B cell (primary cell): ENCODE measurements at regions not wholly inside any gene's neighbourhood (a gene's known extent, or its start where the extent isn't known, plus 50 kb on each side); places are given as distances from the start of the nearest gene placed in this dataset.

Experiments used
- ATAC-seq: fragments of 200-7000 bp; cut with Tn5 transposase; one replicate; pipeline ENCODE4 v1.10.0; 2021; ENCODE audit warnings: low read depth, mild to moderate bottlenecking, moderate number of reproducible peaks, moderate library complexity
- CTCF ChIA-PET: fragments of 350-600 bp; sonication (Branson Sonifier 250); formaldehyde crosslinking; loops from one replicate; lab custom pipeline; 2021; ENCODE audit warnings: antibody characterized with exemption, inconsistent platforms; lab: Charles Lee
- POLR2A ChIA-PET: fragments of 350-600 bp; sonication (Branson Sonifier 250); formaldehyde crosslinking; loops from one replicate; lab custom pipeline; 2021; ENCODE audit warnings: antibody characterized with exemption; lab: Charles Lee
- DNase-seq: peaks from one replicate; pipeline ENCODE4 v3.0.0; 2013
- H2AFZ ChIP-seq: 2 replicates; pipeline ENCODE4 v1.6.1; 2012; ENCODE audit warnings: mild to moderate bottlenecking, low read depth, low read length; ENCODE audit not compliant: insufficient read depth, poor library complexity, severe bottlenecking
- H3K27ac ChIP-seq, 2 donors: 1 replicate in 1 of 2; 2 replicates in 1 of 2; pipeline ENCODE4 v1.5.1; 2012 to 2013; ENCODE audit warnings: low read length in 2 of 2, mild to moderate bottlenecking in 2 of 2, moderate library complexity in 1 of 2
- H3K27me3 ChIP-seq, 4 experiments: fragments of 200-600 bp in 1 of 4; sonication (generic) in 1 of 4; replicated peaks in 1 of 4; 1 replicate in 2 of 4; 2 replicates in 2 of 4; pipeline versions ENCODE4 v1.6.1 to v1.7.0; 2013 to 2016; ENCODE audit warnings: low read length in 3 of 4, mild to moderate bottlenecking in 2 of 4, mixed read lengths in 1 of 4, moderate library complexity in 1 of 4; ENCODE audit not compliant: insufficient read depth in 4 of 4, control insufficient read depth in 3 of 4; ENCODE audit errors: control extremely low read depth in 1 of 4
- H3K36me3 ChIP-seq, 2 experiments: replicated peaks in 1 of 2; 1 replicate in 1 of 2; 2 replicates in 1 of 2; pipeline versions ENCODE4 v1.6.1 to v1.7.1; 2013; ENCODE audit warnings: low read length in 1 of 2; ENCODE audit not compliant: insufficient read depth in 2 of 2, control insufficient read depth in 1 of 2; ENCODE audit errors: control extremely low read depth in 1 of 2, extremely low read depth in 1 of 2
- H3K4me1 ChIP-seq, 2 donors: fragments of 200-600 bp in 1 of 2; sonication (generic) in 1 of 2; 1 replicate in 1 of 2; 2 replicates in 1 of 2; pipeline versions ENCODE4 v1.5.1 to v1.6.1; 2013 to 2017; ENCODE audit warnings: low read length in 2 of 2; ENCODE audit not compliant: control insufficient read depth in 2 of 2, insufficient read depth in 2 of 2
- H3K4me2 ChIP-seq: replicated peaks from 2 replicates; pipeline ENCODE3; 2012; ENCODE audit warnings: mild to moderate bottlenecking, low read depth, low read length; ENCODE audit not compliant: poor library complexity, severe bottlenecking
- H3K4me3 ChIP-seq, 5 experiments: fragments of 200-600 bp in 1 of 5; sonication (generic) in 1 of 5; 1 replicate in 3 of 5; 2 replicates in 2 of 5; pipeline versions ENCODE4 v1.5.1 to v1.7.0; 2011 to 2016; ENCODE audit warnings: low read length in 4 of 5, mild to moderate bottlenecking in 4 of 5, low read depth in 2 of 5, control low read depth in 1 of 5, moderate library complexity in 1 of 5; ENCODE audit not compliant: insufficient read depth in 1 of 5; ENCODE audit errors: control extremely low read depth in 1 of 5, extremely low read depth in 1 of 5
- H3K79me2 ChIP-seq: fragments of 200-600 bp; sonication (generic); one replicate; pipeline ENCODE4 v1.6.0; 2016; ENCODE audit warnings: low read length; ENCODE audit not compliant: control insufficient read depth, insufficient read depth
- H3K9ac ChIP-seq: fragments of 200-600 bp; sonication (generic); 2 replicates; pipeline ENCODE4 v1.6.1; 2017; ENCODE audit warnings: mild to moderate bottlenecking, low read length, moderate library complexity
- H3K9me3 ChIP-seq, 3 donors: one replicate each; pipeline versions ENCODE4 v1.6.1 to v1.7.1; 2013; ENCODE audit warnings: low read length in 2 of 3; ENCODE audit not compliant: control insufficient read depth in 2 of 3, insufficient read depth in 1 of 3; ENCODE audit errors: control extremely low read depth in 1 of 3
- H4K20me1 ChIP-seq: 2 replicates; pipeline ENCODE4 v1.6.0; 2012; ENCODE audit warnings: mild to moderate bottlenecking, low read length; ENCODE audit not compliant: insufficient read depth, control insufficient read depth, poor library complexity, severe bottlenecking
- H3K27ac Mint-ChIP-seq: one replicate; pipeline ENCODE4 v1.8.0; 2021; ENCODE audit warnings: mixed read lengths
- H3K27me3 Mint-ChIP-seq: one replicate; pipeline ENCODE4 v1.8.0; 2021; ENCODE audit warnings: mixed read lengths
- H3K4me1 Mint-ChIP-seq: one replicate; pipeline ENCODE4 v1.8.0; 2021; ENCODE audit warnings: mixed read lengths
- H3K4me3 Mint-ChIP-seq: one replicate; pipeline ENCODE4 v1.8.0; 2021; ENCODE audit warnings: mixed read lengths
- H3K9me3 Mint-ChIP-seq: one replicate; pipeline ENCODE4 v1.8.0; 2022; ENCODE audit warnings: mixed read lengths; ENCODE audit not compliant: insufficient read depth
- CTCF ChIP-seq: fragments of 200-600 bp; IDR thresholded peaks from one replicate; pipeline ENCODE4 v1.8.0; 2022; ENCODE audit warnings: antibody characterized with exemption, mild to moderate bottlenecking
- EZH2 ChIP-seq: IDR thresholded peaks from 2 replicates; pipeline ENCODE4 v1.6.1; 2012; ENCODE audit warnings: borderline replicate concordance, low read depth, mild to moderate bottlenecking, moderate library complexity, low read length; ENCODE audit not compliant: insufficient read depth, poor library complexity, severe bottlenecking
- WGBS: methylation state at CpG from one replicate; pipeline ENCODE4 v1.1.5; 2013; ENCODE audit warnings: missing lambda C conversion rate; ENCODE audit not compliant: insufficient coverage; 5-methylcytosine and 5-hydroxymethylcytosine counted together
- intact Hi-C: fragments of 100-400 bp; cut with micrococcal nuclease; formaldehyde crosslinking; loops from one replicate; pipeline ENCODE4 v1.10.0; 2022

GRCh38 chr2:51722311-51722710, 690.4 kb upstream of the NRXN1 start:
- Histone ChIP-seq H3K9me3 (no peaks in the 10 kb centered on the region), H3K79me2 (no peaks in the 10 kb centered on the region), H4K20me1 (no peaks in the 10 kb centered on the region), H3K9ac (no peak overlapping the region), H3K27me3 (no peaks in the 10 kb centered on the region), H3K4me1 (no peaks in the 10 kb centered on the region), H3K4me3 (no peak overlapping the region), H3K27ac (no peak overlapping the region), H3K36me3 (no peaks in the 10 kb centered on the region), H3K4me2 (no peak overlapping the region), H2AFZ (no peak overlapping the region)
- Mint-ChIP-seq H3K27ac (no peak overlapping the region), H3K4me3 (no peak overlapping the region), H3K4me1 (no peaks in the 10 kb centered on the region), H3K9me3 (no peaks in the 10 kb centered on the region), H3K27me3 (no peaks in the 10 kb centered on the region)
- ChIA-PET CTCF (no interaction called here), POLR2A (no interaction called here)
- DNase-seq = no peak
- no CpG with 5 or more reads among the region's 1 CpG for WGBS
- TF ChIP-seq EZH2 (no peak), CTCF (no peak)
- intact Hi-C loops = no loop called here
- ATAC-seq = no peak

DNA sequence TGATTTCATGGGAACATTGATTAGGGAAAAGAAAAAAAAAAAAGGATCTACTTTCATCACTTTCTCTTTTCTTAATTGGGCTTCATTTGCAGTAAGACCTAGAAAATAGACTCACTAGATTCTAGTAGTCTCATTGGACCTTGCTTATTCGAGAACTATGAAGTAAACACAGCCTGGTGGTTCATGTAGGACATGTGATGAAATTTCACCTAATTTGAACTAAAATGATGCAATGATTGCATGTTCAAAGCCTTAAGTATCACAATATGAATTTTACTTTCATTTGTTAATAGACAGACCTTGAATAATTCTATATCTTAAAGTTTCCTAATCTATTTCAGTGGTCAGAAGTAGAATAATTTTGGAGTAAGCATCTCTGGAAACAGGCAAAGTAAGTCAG, 688.9 kb upstream of the NRXN1 start:
- H3K4me2 ChIP-seq = no peak overlapping the region
- Mint-ChIP-seq H3K4me1 (no peaks in the 10 kb centered on the region), H3K4me3 (no peak overlapping the region), H3K27ac (no peak overlapping the region), H3K9me3 (no peaks in the 10 kb centered on the region), H3K27me3 (no peaks in the 10 kb centered on the region)
- no peak overlapping the region for H3K27ac ChIP-seq
- no peak for ATAC-seq
- H3K4me1 ChIP-seq = no peaks in the 10 kb centered on the region
- H3K9me3 ChIP-seq = no peaks in the 10 kb centered on the region
- H4K20me1 ChIP-seq = no peaks in the 10 kb centered on the region
- DNase-seq = no peak
- ChIA-PET CTCF (no interaction called here), POLR2A (no interaction called here)
- no peak overlapping the region for H3K4me3 ChIP-seq
- intact Hi-C loops = no loop called here
- H3K27me3 ChIP-seq = no peaks in the 10 kb centered on the region
- no peak overlapping the region for H3K9ac ChIP-seq
- no peaks in the 10 kb centered on the region for H3K79me2 ChIP-seq
- no peak overlapping the region for H2AFZ ChIP-seq
- TF ChIP-seq CTCF (no peak), EZH2 (no peak)
- H3K36me3 ChIP-seq = no peaks in the 10 kb centered on the region
- WGBS = no CpG with 5 or more reads among the region's 1 CpG
